ENCODE measurements at regions not wholly inside any gene's neighbourhood (a gene's known extent, or its start where the extent isn't known, plus 50 kb on each side); places are given as distances from the start of the nearest gene placed in this dataset.

DNA sequence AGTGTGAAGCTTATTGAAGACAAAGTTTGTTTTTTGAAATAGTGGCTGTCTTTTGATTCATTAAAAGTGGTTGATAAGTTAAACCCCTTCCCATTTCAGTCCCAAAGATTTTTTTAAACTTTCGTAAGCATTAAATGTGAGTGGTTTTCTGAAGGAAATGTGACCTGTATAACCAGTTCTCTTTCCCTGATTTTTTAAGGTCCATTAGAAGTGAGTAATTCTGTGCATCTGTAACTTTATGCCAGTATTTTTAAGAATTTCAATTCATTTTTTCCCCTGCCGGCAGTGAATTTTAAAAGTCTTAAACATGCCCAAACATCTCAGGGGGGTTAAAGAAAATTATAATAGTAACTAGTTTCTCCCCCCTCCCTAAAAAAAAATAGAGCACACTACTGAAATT, 254.6 kb upstream of the SP8 start:
- H4K20me1 ChIP-seq (ENCODE audit: insufficient read depth, low read length, poor library complexity, severe bottlenecking), result no peaks in the 10 kb centered on the region
- H3K4me1 ChIP-seq (ENCODE audit: insufficient read depth, low read length, poor library complexity, severe bottlenecking), result peaks cover 5% of the 10 kb centered on the region
- no peak overlapping the region for H2AFZ ChIP-seq (ENCODE audit: low read length)
- no peak overlapping the region for H3K9ac ChIP-seq (ENCODE audit: low read depth, low read length, poor library complexity, severe bottlenecking)
- no peak overlapping the region for H3K4me3 ChIP-seq (ENCODE audit: low read length, poor library complexity, severe bottlenecking)
- no peaks in the 10 kb centered on the region for H3K36me3 ChIP-seq (ENCODE audit: insufficient read depth, low read length)
- H3K9me2 ChIP-seq (replicated peaks; ENCODE audit: low read depth, low read length), result no peaks in the 10 kb centered on the region
- H3F3A ChIP-seq (ENCODE audit: low read depth), result no peaks in the 10 kb centered on the region
- no peaks in the 10 kb centered on the region for H3K9me3 ChIP-seq (ENCODE audit: insufficient read depth, low read depth, low read length)
- no peaks in the 10 kb centered on the region for H3K79me2 ChIP-seq (ENCODE audit: insufficient read depth, low read length)
- no peak for TF ChIP-seq EZH2phosphoT487 (IDR thresholded peaks at IDR 0.05; ENCODE audit: borderline replicate concordance)
- TF ChIP-seq, protein P1, sequence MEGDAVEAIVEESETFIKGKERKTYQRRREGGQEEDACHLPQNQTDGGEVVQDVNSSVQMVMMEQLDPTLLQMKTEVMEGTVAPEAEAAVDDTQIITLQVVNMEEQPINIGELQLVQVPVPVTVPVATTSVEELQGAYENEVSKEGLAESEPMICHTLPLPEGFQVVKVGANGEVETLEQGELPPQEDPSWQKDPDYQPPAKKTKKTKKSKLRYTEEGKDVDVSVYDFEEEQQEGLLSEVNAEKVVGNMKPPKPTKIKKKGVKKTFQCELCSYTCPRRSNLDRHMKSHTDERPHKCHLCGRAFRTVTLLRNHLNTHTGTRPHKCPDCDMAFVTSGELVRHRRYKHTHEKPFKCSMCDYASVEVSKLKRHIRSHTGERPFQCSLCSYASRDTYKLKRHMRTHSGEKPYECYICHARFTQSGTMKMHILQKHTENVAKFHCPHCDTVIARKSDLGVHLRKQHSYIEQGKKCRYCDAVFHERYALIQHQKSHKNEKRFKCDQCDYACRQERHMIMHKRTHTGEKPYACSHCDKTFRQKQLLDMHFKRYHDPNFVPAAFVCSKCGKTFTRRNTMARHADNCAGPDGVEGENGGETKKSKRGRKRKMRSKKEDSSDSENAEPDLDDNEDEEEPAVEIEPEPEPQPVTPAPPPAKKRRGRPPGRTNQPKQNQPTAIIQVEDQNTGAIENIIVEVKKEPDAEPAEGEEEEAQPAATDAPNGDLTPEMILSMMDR (conservative IDR thresholded peaks at IDR 0.05; ENCODE audit: low read length), result no peak
- H3K27me3 ChIP-seq (ENCODE audit: insufficient read depth, low read length, poor library complexity, severe bottlenecking), result no peaks in the 10 kb centered on the region
- H3K4me2 ChIP-seq (ENCODE audit: low read depth, low read length, poor library complexity, severe bottlenecking), result no peak overlapping the region

DNA sequence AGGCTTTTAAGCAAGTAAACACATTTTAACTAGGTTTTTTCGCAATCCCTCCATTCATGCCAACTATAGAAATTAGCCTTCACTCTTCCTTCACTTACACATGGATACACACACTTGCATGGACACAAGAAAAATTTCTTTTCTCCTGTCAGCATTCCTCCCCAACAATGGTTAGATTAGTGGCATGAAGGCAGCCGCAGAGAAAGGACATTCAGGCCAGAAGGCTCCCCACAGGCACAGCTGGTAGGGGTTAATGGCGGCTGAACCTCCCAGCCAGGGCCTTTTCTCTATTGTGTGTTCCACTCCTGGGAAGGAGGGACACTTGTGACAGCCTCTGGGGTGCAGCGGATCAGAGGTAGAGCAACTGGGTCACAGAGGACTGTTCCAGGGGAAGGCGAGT, 255.0 kb upstream of the SP8 start:
- Histone ChIP-seq H3K4me1 (ENCODE audit: insufficient read depth, low read length, poor library complexity, severe bottlenecking) (peaks cover 5% of the 10 kb centered on the region), H3K9me2 (replicated peaks; ENCODE audit: low read depth, low read length) (no peaks in the 10 kb centered on the region), H3K9me3 (ENCODE audit: insufficient read depth, low read depth, low read length) (no peaks in the 10 kb centered on the region), H4K20me1 (ENCODE audit: insufficient read depth, low read length, poor library complexity, severe bottlenecking) (no peaks in the 10 kb centered on the region), H3F3A (ENCODE audit: low read depth) (no peaks in the 10 kb centered on the region), H3K4me2 (ENCODE audit: low read depth, low read length, poor library complexity, severe bottlenecking) (no peak overlapping the region), H2AFZ (ENCODE audit: low read length) (no peak overlapping the region), H3K27me3 (ENCODE audit: insufficient read depth, low read length, poor library complexity, severe bottlenecking) (no peaks in the 10 kb centered on the region), H3K79me2 (ENCODE audit: insufficient read depth, low read length) (no peaks in the 10 kb centered on the region), H3K4me3 (ENCODE audit: low read length, poor library complexity, severe bottlenecking) (no peak overlapping the region), H3K36me3 (ENCODE audit: insufficient read depth, low read length) (no peaks in the 10 kb centered on the region), H3K9ac (ENCODE audit: low read depth, low read length, poor library complexity, severe bottlenecking) (no peak overlapping the region)
- no peak for TF ChIP-seq EZH2phosphoT487 (IDR thresholded peaks at IDR 0.05; ENCODE audit: borderline replicate concordance)
- TF ChIP-seq, protein P1 (conservative IDR thresholded peaks at IDR 0.05; ENCODE audit: low read length), result no peak

DNA sequence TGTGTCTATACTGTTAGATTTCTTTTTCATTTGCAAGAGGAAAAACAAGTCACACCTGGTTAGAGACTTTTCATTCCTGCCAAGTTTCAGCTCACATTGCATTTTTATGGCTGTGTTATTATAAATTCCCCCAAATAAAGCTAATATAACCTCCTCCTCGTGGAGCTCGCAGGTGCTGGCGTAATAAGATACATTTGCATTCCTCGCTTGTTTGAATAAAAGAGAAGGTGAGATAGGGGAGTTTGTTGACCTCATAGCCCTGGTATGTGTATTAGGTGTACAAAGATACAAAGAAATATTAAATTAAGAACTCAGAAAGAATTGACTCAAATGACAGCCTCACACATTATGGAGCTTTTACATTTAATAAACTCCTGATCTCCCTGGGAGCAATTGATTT, 257.7 kb upstream of the SP8 start:
- Histone ChIP-seq H3K27me3 (ENCODE audit: insufficient read depth, low read length, poor library complexity, severe bottlenecking) (no peaks in the 10 kb centered on the region), H3K9ac (ENCODE audit: low read depth, low read length, poor library complexity, severe bottlenecking) (no peak overlapping the region), H3K4me1 (ENCODE audit: insufficient read depth, low read length, poor library complexity, severe bottlenecking) (peaks cover 5% of the 10 kb centered on the region), H3K36me3 (ENCODE audit: insufficient read depth, low read length) (no peaks in the 10 kb centered on the region), H3K4me2 (ENCODE audit: low read depth, low read length, poor library complexity, severe bottlenecking) (no peak overlapping the region), H3K9me2 (replicated peaks; ENCODE audit: low read depth, low read length) (no peaks in the 10 kb centered on the region), H4K20me1 (ENCODE audit: insufficient read depth, low read length, poor library complexity, severe bottlenecking) (no peaks in the 10 kb centered on the region), H2AFZ (ENCODE audit: low read length) (no peak overlapping the region), H3K4me3 (ENCODE audit: low read length, poor library complexity, severe bottlenecking) (no peak overlapping the region), H3K79me2 (ENCODE audit: insufficient read depth, low read length) (no peaks in the 10 kb centered on the region), H3F3A (ENCODE audit: low read depth) (no peaks in the 10 kb centered on the region), H3K9me3 (ENCODE audit: insufficient read depth, low read depth, low read length) (no peaks in the 10 kb centered on the region)
- TF ChIP-seq, protein P1 (conservative IDR thresholded peaks at IDR 0.05; ENCODE audit: low read length), result no peak
- no peak for TF ChIP-seq EZH2phosphoT487 (IDR thresholded peaks at IDR 0.05; ENCODE audit: borderline replicate concordance)
